Vagina (tissue), 2 donors: ENCODE measurements at regions not wholly inside any gene's neighbourhood (a gene's known extent, or its start where the extent isn't known, plus 50 kb on each side); places are given as distances from the start of the nearest gene placed in this dataset.

Experiments used
- POLR2A ChIP-seq, 2 donors: fragments of 450-650 bp; IDR thresholded peaks; one replicate each; pipeline ENCODE4 v1.6.1; 2017; ENCODE audit warnings: antibody characterized with exemption in 2 of 2, mild to moderate bottlenecking in 2 of 2, moderate library complexity in 2 of 2
- POLR2AphosphoS5 ChIP-seq, 2 donors: sonication (generic); formaldehyde crosslinking; IDR thresholded peaks; one replicate each; pipeline ENCODE4 v1.9.0; 2017; ENCODE audit warnings: antibody characterized with exemption in 2 of 2, mild to moderate bottlenecking in 2 of 2, low read depth in 1 of 2; ENCODE audit not compliant: insufficient read depth in 1 of 2
- TF ChIP-seq, protein P1 (sequence below), 3 experiments: fragments of 450-650 bp in 2 of 3; fragments of 200-600 bp in 1 of 3; sonication (generic) in 1 of 3; IDR thresholded peaks; one replicate each; pipeline ENCODE4 v1.5.1; 2017 to 2019; ENCODE audit warnings: antibody characterized with exemption in 3 of 3, mild to moderate bottlenecking in 2 of 3, moderate library complexity in 2 of 3

DNA sequence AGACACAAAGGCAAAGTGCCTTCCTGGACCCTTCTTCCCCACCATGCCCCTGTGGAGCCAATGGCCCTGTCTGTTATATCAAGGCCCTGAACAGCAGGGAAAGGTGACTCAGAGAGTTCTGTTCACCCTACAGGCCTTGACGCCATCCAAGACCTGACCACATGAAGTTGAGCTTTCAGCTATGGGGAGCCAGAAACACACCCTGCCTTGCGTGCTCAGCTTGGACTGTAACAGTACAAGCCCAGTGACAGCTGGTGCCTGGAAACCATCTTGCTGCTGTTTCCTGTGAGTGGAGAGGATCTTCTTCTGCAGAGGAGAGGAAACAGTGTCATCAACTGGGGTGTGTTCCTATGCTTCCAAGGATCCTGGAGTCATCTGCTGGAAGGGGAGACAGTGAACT, 165.0 kb upstream of the IRF2BP2 start:
- TF ChIP-seq POLR2AphosphoS5 (IDR thresholded peaks at IDR 0.05; ENCODE audit: insufficient read depth in 1 of 2, low read depth in 1 of 2) (no peak), POLR2A (IDR thresholded peaks at IDR 0.05) (no peak)
- TF ChIP-seq, protein P1, sequence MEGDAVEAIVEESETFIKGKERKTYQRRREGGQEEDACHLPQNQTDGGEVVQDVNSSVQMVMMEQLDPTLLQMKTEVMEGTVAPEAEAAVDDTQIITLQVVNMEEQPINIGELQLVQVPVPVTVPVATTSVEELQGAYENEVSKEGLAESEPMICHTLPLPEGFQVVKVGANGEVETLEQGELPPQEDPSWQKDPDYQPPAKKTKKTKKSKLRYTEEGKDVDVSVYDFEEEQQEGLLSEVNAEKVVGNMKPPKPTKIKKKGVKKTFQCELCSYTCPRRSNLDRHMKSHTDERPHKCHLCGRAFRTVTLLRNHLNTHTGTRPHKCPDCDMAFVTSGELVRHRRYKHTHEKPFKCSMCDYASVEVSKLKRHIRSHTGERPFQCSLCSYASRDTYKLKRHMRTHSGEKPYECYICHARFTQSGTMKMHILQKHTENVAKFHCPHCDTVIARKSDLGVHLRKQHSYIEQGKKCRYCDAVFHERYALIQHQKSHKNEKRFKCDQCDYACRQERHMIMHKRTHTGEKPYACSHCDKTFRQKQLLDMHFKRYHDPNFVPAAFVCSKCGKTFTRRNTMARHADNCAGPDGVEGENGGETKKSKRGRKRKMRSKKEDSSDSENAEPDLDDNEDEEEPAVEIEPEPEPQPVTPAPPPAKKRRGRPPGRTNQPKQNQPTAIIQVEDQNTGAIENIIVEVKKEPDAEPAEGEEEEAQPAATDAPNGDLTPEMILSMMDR (IDR thresholded peaks at IDR 0.05): no peak
